ENCODE measurements at regions not wholly inside any gene's neighbourhood (a gene's known extent, or its start where the extent isn't known, plus 50 kb on each side); places are given as distances from the start of the nearest gene placed in this dataset.

GRCh38 chr2:34280606-34281005 is 681.5 kb upstream of the FAM98A start:
- no peaks in the 10 kb centered on the region for H3K36me3 ChIP-seq (ENCODE audit: control insufficient read depth, insufficient read depth, low read length)
- no peak for TF ChIP-seq CTCF (IDR thresholded peaks at IDR 0.05; ENCODE audit: insufficient read depth, low read length, poor library complexity, severe bottlenecking)
- no peak for DNase-seq (ENCODE audit: extremely low read depth, insufficient read length)
- no peak overlapping the region for H3K4me3 ChIP-seq (replicated peaks; ENCODE audit: low read depth, low read length)
- no peaks in the 10 kb centered on the region for H3K27me3 ChIP-seq (replicated peaks; ENCODE audit: control insufficient read depth, insufficient read depth, low read length)

DNA sequence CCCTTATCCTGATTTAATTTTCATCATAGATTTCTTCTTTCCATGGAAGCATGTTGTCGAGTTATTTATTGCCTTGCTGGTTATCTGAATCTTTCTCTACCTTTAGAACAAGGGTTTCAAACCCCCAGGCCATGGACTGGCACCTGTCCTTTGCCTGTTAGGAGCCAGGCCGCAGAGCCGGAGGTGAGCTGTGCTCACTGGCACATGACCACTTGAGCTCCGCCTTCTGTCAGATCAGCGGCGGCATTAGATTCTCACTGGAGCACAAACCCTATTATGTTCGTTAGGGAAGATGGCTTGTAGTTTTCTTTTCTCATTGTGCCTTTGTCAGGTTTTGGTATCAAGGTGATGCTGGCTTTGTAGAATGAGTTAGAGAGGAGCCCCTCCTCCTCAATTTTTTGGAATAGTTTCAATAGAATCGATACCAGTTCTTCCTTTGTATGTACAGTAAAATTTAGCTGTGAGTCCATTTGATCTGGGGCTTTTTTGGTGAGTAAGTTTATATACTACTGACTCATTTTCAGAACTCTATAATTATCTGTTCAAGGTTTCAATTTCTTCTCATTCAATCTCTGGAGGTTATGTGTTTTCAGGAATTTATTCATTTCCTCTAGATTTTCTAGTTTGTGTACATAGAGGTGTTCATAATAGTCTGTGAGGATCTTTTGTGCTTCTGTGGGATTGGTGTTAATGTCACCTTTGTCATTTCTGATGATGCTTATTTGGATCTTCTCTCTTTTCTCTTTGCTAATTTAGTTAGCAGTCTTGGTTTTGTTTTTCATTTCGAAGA is 668.0 kb upstream of the FAM98A start:
- Histone ChIP-seq H3K4me3 (replicated peaks; ENCODE audit: low read depth, low read length) (no peak overlapping the region), H3K27me3 (replicated peaks; ENCODE audit: control insufficient read depth, insufficient read depth, low read length) (no peaks in the 10 kb centered on the region), H3K36me3 (ENCODE audit: control insufficient read depth, insufficient read depth, low read length) (no peaks in the 10 kb centered on the region)
- no peak for TF ChIP-seq CTCF (IDR thresholded peaks at IDR 0.05; ENCODE audit: insufficient read depth, low read length, poor library complexity, severe bottlenecking)
- DNase-seq (ENCODE audit: extremely low read depth, insufficient read length) = peak; percentile 1

DNA sequence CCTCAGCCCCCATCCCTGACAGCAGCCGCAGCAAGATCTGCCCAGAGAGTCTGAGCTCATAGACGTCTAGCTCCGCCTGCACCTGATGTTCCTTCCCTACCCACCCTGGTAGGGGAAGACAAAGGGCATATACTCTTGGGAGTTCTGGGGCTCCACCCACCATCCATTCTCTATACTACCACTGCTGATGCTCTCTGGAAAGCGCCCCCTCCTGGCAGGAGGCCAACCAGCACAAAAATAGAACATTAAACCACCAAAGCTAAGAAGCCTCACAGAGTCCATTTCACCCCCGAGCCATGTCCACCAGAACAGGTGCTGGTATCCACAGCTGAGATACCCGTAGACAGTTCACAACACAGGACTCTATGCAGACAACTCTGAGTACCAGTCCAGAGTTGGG is 662.6 kb upstream of the FAM98A start:
- Histone ChIP-seq H3K27me3 (replicated peaks; ENCODE audit: control insufficient read depth, insufficient read depth, low read length) (no peaks in the 10 kb centered on the region), H3K36me3 (ENCODE audit: control insufficient read depth, insufficient read depth, low read length) (no peaks in the 10 kb centered on the region), H3K4me3 (replicated peaks; ENCODE audit: low read depth, low read length) (no peak overlapping the region)
- DNase-seq (ENCODE audit: extremely low read depth, insufficient read length) = no peak
- no peak for TF ChIP-seq CTCF (IDR thresholded peaks at IDR 0.05; ENCODE audit: insufficient read depth, low read length, poor library complexity, severe bottlenecking)

DNA sequence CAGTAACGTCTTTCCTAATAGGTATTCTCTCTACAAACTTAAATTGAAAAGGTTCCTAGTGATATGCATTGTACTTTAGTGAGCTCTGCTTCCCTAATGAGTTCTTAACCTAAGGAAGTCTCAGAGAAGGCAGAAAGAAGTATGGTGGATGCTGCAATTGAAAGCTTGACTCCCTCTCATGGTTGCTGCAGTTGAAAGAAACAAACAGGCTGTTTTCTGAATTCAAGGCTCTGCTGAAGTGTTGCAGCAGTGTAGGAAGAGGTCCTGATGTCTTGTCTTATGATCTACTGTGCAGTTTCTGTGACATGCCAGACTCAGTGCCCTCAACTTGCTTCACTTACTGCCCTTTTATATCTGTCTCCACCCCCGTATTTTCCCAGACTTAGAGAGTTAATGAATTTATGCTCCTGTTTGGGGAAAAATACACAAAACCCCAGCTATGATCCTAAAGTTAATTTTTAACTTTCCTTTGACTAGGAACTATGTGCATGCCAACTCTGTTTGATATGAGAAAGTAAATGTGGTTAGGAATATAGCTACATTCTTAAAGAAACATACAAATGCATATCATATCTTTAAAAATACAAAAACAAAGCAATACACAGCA is 655.3 kb upstream of the FAM98A start:
- no peak for DNase-seq (ENCODE audit: extremely low read depth, insufficient read length)
- no peaks in the 10 kb centered on the region for H3K27me3 ChIP-seq (replicated peaks; ENCODE audit: control insufficient read depth, insufficient read depth, low read length)
- H3K4me3 ChIP-seq (replicated peaks; ENCODE audit: low read depth, low read length) = no peak overlapping the region
- no peak for TF ChIP-seq CTCF (IDR thresholded peaks at IDR 0.05; ENCODE audit: insufficient read depth, low read length, poor library complexity, severe bottlenecking)
- H3K36me3 ChIP-seq (ENCODE audit: control insufficient read depth, insufficient read depth, low read length) = no peaks in the 10 kb centered on the region

GRCh38 chr2:34252111-34252510 is 653.0 kb upstream of the FAM98A start:
- Histone ChIP-seq H3K4me3 (replicated peaks; ENCODE audit: low read depth, low read length) (no peak overlapping the region), H3K36me3 (ENCODE audit: control insufficient read depth, insufficient read depth, low read length) (no peaks in the 10 kb centered on the region), H3K27me3 (replicated peaks; ENCODE audit: control insufficient read depth, insufficient read depth, low read length) (no peaks in the 10 kb centered on the region)
- DNase-seq (ENCODE audit: extremely low read depth, insufficient read length) = no peak
- no peak for TF ChIP-seq CTCF (IDR thresholded peaks at IDR 0.05; ENCODE audit: insufficient read depth, low read length, poor library complexity, severe bottlenecking)

Data from GM06990 (cell line).